ENCODE measurements at regions not wholly inside any gene's neighbourhood (a gene's known extent, or its start where the extent isn't known, plus 50 kb on each side); places are given as distances from the start of the nearest gene placed in this dataset.

DNA sequence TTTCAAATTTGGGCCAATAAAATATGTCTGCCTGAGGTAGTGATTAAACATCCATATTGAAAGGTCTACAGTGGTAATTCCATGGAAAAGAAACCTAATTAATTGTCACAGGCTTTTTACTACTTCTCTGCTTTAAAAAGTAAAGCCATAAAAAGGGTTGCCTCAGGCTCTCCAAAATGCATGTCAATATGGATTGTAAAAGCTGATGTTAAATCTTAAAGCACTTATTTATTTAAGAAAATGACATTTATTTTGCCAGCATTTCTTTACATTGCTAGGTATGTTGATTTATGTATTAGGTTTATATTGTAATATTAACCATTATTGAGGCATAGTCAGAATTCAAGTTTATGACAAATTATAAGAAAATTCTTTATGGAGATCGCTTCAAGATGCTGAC, 133.2 kb downstream of the OPN5 start:
- H3K27me3 Mint-ChIP-seq, result peaks cover 2% of the 10 kb centered on the region
- no peak overlapping the region for H3K4me3 Mint-ChIP-seq
- H3K36me3 Mint-ChIP-seq, result no peaks in the 10 kb centered on the region
- H3K27ac Mint-ChIP-seq, result no peak overlapping the region
- ATAC-seq (ENCODE audit: low read depth) (no peak), DNase-seq (no peak)
- POLR2A ChIA-PET, result no interaction called here
- H3K4me1 Mint-ChIP-seq, result no peaks in the 10 kb centered on the region
- H3K9me3 Mint-ChIP-seq, result no peaks in the 10 kb centered on the region

DNA sequence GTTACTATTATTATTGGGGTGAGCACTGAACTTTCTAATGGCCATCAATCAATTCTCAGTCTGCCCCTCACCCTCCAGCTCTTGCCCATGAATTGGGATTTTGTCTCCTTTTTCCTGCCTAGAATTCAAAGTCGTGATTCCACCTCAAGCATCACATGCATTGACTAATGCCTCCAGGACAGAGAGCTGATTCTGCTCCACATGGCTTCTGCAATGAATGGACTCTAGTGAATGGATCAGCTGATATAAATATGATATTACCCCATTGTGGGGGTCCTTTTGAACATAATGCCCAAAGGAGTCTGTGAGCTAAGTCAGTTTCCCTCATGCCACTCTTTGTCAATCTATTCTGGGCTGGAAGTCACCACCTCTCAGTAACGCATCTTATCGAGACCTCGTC, 126.4 kb downstream of the OPN5 start:
- Mint-ChIP-seq H3K4me3 (no peak overlapping the region), H3K27ac (no peak overlapping the region), H3K4me1 (no peaks in the 10 kb centered on the region), H3K9me3 (no peaks in the 10 kb centered on the region), H3K27me3 (peaks cover 2% of the 10 kb centered on the region), H3K36me3 (no peaks in the 10 kb centered on the region)
- POLR2A ChIA-PET, result no interaction called here
- DNase-seq, result no peak
- no peak for ATAC-seq (ENCODE audit: low read depth)

DNA sequence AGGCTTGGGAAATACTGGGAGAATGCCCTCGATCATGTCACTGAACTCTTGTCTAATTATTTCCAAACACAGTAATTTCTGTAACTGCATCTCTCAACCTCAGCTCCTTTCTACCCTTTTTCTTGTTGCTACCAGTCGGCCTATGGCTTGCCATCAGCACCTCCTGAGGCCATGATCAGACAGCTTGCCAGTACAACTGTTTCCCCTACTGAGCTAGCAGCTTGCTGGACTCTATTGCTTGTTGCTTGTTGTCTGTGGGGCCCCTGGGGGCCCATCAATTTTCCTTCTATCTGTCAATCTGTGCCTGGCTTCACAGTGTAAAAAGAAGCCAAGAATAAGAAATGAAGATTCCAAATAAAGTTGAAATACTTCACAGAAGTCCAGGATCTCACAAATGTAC, 123.9 kb downstream of the OPN5 start:
- H3K4me1 Mint-ChIP-seq, result no peaks in the 10 kb centered on the region
- ATAC-seq (ENCODE audit: low read depth) (no peak), DNase-seq (no peak)
- POLR2A ChIA-PET, result no interaction called here
- no peaks in the 10 kb centered on the region for H3K36me3 Mint-ChIP-seq
- H3K27me3 Mint-ChIP-seq, result peaks cover 2% of the 10 kb centered on the region
- no peaks in the 10 kb centered on the region for H3K9me3 Mint-ChIP-seq
- no peak overlapping the region for H3K27ac Mint-ChIP-seq
- H3K4me3 Mint-ChIP-seq, result no peak overlapping the region

DNA sequence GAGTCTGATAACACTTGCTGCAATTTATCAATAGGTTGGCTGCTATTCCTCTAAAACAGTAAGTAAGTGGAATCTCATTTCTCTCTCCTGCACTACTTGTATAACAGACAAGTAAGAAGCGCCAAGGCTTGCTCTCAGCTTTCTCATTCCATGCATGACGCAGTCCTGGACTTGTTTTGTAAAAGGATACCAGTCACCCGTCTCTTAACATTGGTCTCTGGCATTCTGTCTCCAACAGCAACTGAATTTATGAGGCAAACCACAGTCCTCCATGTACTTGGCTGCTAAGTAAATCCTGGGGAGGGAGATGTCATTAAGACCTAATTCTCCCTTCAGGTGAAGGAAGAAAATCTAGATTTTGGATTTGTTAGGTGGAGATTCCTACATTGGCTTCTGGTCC, 115.4 kb downstream of the OPN5 start:
- no peak for DNase-seq
- Mint-ChIP-seq H3K4me1 (no peaks in the 10 kb centered on the region), H3K27ac (no peak overlapping the region), H3K27me3 (no peaks in the 10 kb centered on the region), H3K9me3 (peaks cover 2% of the 10 kb centered on the region), H3K4me3 (no peak overlapping the region), H3K36me3 (no peaks in the 10 kb centered on the region)
- POLR2A ChIA-PET, result no interaction called here
- ATAC-seq (ENCODE audit: low read depth), result no peak

DNA sequence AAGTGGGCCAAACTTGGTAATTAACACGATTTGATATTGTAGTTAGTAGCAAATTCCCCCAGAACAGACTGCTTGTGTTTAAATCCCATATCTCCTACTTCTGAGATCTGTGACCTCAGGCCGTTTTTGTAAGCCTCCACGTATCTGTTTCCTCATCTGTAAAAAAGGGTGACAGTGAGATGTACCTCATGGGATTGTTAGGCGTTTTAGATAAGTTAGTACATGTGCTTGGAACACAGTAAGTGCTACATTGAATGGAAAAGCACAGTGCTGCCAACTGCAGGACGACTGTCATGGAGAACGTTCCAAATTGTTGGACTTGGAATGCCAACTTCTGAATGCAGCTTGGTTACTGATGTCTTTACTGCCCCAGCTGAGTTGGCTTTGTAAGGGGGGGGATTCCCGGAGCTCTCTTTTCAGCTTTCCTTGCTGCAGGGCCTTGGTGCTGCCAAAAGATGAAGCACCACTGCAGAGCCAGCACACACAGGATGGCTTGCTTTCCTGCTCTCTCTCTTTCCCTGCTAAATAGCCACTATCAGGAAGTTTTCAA, 108.6 kb downstream of the OPN5 start:
- no peaks in the 10 kb centered on the region for H3K9me3 Mint-ChIP-seq
- no peaks in the 10 kb centered on the region for H3K36me3 Mint-ChIP-seq
- H3K4me1 Mint-ChIP-seq, result no peaks in the 10 kb centered on the region
- no peak for DNase-seq
- no peaks in the 10 kb centered on the region for H3K27me3 Mint-ChIP-seq
- POLR2A ChIA-PET, result no interaction called here
- H3K27ac Mint-ChIP-seq, result no peak overlapping the region
- no peak overlapping the region for H3K4me3 Mint-ChIP-seq
- ATAC-seq (ENCODE audit: low read depth), result no peak

DNA sequence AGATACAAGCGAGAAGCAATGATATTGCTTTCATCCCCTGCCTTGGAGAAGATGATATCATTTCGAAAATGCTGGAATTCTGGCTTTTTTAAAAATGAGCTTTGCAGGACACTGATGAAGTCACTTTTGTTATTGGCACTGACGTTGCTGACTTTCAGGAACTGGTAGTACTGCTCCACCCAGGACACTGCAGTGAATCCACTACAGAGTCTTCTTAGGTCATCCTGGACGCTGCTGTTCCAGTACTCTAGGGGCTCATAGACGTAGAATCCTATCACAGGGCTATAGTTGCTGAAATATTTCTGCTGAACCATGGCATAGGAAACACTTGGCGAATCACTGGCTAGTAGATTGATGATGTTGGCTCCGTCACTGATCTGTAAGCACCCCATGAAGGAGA, 97.2 kb downstream of the OPN5 start:
- Mint-ChIP-seq H3K4me3 (no peak overlapping the region), H3K27me3 (no peaks in the 10 kb centered on the region), H3K27ac (no peak overlapping the region), H3K36me3 (no peaks in the 10 kb centered on the region), H3K9me3 (no peaks in the 10 kb centered on the region), H3K4me1 (no peaks in the 10 kb centered on the region)
- POLR2A ChIA-PET, result no interaction called here
- no peak for DNase-seq
- no peak for ATAC-seq (ENCODE audit: low read depth)
